Glomerular endothelial cell (primary cell): ENCODE measurements at regions not wholly inside any gene's neighbourhood (a gene's known extent, or its start where the extent isn't known, plus 50 kb on each side); places are given as distances from the start of the nearest gene placed in this dataset.

Experiments
- DNase-seq: peaks from one replicate; pipeline ENCODE4 v3.0.0-alpha.2; 2011; ENCODE audit warnings: low read depth, low spot score; ENCODE audit errors: extremely low read depth

DNA sequence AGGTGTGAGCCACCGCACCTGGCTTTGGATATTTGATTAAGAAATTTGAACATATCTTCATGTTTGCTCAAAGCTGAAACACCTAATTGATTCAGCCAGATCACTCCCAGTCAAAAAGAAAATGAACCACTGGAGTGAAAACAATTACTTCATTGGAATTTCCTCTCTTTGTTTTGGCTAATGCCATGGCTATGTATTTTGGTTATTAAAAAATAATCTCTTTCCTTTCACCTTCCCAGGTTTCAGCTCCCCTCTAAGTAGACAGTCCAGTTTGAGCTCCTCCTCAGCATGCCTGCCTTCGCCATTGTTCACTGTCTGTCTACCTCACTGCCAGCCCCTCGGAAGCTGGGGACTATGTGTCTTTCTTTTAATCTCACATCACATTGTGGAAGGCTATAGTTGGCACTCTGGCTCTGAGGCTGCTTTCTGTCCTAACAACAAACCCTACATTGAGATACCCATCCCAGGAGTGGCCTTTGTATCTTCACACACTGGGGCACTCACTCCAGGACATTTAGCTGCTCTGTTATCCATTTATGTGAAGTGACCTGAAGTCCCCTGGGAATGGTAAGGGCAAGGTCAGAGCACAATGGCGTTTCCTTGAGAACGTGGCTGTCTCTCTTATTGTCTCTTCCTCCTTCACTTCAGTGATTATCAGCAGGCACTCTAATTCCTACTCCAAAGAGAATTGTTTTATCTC lies 764.0 kb upstream of the CITED2 start:
- DNase-seq = peak; percentile 36

DNA sequence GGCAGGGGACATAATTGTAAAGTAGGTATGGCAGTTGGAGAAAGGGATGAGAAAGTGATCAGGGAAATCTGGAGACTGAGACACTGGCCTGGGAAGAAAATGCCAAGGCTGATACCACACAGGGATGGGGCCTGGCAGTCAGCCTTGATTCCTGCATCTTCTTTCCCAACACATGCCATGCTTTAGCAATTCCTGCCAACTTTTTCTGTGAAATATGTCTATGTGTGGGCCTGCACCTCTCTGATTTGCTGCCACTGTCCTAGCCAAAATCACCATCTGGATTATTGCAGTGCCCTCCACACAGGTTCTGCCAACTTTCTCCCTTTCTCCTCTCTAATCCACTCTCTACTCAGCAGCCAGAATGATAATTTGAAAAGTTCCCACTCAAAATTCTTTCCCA lies 759.8 kb upstream of the CITED2 start:
- DNase-seq = no peak

DNA sequence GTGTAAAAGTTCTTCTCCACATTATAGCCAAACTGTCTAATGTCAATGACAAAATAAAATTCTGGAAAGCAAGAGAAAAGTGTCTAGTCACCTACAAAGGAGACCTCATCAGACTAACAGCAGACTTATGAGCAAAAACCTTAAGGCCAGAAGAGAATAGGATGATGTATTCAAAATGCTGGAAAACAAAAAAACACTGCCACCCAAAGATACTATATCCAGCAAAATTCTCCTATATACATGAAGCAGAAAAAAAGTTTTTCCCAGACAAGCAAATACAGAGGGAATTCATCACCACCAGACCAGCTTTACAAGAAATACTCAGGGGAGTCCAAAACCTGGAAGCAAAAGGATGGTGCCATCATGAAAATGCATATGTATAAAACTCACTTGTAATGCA lies 755.6 kb upstream of the CITED2 start:
- no peak for DNase-seq

DNA sequence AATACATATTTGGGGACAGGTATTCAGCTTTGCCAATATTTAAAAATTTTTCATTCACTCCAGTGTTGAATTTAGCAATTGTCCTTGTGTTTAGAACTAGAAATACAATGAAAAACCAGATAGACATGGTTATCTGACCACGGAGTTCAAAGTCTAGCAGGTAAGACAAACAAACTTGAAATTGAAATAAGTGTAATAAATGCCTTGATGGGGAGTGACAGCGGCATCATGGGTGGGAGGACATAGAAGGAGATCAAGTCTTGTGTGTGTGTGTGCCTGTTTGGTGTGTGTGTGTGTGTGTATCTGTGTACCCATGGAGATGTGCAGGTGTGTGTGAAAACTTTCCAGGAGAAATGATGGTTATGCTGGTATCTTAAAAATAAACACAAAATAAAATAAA lies 750.0 kb upstream of the CITED2 start:
- no peak for DNase-seq

DNA sequence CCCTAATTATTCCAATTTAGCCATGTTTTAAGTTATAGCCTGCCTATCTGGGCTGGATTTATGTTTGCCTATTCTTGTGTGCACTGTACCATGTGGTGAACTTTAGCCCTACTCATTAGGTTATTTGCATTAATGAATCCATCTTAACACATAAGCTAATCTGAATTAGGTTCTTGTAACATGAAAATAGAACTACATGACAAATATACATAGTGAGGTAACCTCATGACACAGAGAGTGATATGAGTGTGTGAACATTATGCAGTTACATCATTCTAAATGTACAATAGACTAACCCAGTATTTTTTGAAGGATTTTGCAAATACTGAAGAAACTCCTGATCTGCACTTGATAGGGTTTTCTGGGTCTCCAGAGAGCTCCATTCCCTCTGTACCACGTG lies 733.7 kb upstream of the CITED2 start:
- DNase-seq = no peak

DNA sequence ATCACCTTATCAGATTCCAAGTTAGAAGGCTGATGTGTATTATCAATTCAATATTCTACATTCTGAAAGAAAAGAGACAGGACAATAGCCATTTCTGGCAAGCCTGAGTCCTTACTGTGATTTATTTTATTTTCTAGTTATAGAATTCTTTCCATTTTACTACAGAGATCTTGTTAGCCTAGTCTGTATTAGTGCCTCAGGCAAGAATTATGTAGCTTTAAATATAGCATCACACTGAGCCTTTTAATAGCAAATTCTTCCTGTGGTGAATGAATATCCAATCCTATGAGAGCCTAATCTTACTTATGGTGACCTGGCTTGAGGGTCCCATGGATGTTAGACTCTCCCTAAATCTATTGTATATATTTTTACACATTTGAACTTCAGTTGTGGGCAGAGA lies 732.8 kb upstream of the CITED2 start:
- no peak for DNase-seq

DNA sequence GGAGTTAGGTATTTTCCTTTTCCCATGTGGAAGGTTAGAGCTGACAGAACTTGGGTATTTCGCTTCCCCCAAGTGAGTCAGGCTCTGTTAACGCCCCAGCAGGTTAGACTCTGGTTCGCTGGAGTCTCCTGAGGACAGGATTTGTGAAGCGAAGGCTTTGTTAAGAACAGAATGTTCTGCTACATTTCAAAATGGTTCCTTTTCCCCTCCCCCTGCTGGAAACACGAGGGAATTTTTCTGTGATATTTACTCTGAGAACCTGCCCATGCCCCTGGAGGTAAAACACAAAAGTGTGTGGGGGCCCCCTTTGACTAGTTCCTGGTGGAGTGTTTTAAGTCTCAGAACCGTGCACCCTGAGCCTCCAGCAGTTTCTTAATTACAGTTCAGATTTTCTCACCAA lies 731.4 kb upstream of the CITED2 start:
- no peak for DNase-seq

DNA sequence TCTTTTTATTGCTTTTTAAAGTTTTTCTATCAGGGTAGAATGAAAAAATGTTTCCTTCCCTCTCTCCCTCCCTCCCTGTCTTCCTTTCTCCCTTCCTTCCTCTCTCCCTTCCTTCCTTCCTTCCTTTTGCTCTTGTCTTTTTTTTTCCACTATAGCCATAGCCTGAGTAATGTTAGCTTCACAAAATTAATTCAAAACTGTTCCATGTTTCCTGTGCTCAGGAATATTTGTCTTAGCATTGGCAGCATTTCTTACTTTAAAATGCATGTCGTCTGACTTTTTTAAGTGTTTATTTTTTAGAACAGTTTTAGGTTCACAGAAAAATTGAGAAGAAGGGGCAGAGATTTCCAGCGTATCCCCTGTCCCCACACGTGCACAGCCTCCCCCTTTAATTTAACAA lies 730.8 kb upstream of the CITED2 start:
- DNase-seq = no peak

DNA sequence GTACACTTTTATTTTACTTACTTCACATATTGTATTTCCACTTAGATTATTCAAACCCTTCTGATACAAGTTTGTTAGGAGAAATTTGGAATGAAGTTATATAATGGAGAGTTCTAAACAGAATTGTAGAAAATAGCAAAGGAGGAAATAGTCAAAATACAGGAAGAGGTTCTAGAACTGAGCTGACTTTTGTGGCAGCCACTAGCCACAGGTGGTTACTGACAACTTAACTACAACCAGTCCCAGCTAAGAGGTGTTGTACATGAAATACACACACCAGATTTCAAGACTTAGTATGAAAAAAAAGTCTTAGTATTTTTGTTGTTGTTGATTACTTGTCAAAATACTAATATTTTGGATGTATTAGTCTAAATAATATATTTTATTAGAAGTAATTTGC lies 727.4 kb upstream of the CITED2 start:
- no peak for DNase-seq

DNA sequence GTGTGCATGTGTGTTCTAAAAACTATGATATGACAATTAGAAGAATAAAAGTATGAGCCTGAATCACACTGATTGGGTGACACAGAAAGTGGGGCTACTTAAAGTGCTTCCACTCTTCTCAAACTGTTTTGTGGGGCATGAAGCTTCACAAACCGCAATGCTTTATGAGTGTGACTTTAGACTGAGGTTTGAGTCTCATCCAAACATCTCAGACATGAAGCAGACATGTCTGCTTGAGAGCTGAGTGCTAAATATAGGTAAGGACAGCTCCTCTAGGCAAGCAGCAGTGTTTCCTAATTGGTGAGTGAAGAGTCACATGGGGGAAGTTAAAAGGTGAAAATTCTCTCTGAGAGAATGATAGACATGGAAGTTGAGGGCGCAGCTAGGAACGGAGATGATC lies 726.9 kb upstream of the CITED2 start:
- no peak for DNase-seq

DNA sequence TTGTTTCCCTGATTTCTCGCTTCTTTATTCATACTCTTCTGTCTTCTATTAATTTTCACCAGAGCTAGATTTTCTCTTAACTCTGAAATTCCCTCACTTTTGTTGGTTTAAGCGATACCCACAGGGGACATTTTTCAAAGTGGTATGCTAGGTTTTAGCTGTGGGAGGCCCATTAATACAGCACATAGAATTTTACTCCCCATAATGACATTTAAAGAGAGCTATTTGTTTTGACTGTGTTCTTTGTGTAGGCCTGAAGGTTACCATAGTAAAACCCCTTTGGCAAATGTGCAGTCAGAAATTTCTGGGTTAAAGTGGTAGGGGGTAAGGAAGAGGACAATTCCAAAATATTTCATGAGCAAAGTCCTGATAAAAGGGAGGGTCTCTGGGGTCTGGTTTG lies 721.1 kb upstream of the CITED2 start:
- no peak for DNase-seq

DNA sequence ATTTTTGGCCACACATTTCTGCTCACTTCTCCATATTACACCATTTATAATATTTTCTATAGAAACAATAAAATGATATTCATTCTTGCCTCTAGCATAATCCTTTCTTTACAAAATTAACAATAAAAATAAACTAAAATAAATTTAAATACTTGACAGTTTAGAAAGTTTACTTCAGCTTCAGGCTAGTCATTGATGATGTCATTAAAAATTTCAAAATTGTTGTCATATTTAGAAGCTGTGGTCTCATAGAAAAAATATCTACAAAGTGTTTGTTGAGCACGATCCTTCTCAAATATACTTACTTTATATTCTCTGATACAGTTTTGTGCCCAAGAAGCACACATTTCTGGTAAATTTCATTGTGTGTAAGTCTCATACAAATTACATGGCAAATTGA lies 717.4 kb upstream of the CITED2 start:
- DNase-seq = no peak

DNA sequence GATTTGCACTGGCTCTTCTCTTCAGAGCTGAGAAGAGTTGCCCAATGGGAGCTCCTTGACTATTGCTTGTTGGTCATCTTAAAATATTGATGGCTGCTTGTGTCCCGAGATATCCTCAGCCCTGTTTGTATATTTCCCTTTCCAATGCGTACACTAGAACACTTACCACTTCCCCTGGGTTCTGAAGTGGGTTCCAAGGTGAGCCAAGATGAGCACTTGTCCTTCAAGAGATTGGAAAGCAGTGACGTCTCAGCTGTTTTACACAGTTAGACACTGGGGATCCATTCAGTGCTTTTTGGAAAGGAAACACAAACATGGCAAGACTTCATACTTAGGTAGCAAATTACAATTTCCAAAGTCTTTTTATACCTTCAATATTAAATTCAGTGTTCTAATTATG lies 716.4 kb upstream of the CITED2 start:
- DNase-seq = no peak

DNA sequence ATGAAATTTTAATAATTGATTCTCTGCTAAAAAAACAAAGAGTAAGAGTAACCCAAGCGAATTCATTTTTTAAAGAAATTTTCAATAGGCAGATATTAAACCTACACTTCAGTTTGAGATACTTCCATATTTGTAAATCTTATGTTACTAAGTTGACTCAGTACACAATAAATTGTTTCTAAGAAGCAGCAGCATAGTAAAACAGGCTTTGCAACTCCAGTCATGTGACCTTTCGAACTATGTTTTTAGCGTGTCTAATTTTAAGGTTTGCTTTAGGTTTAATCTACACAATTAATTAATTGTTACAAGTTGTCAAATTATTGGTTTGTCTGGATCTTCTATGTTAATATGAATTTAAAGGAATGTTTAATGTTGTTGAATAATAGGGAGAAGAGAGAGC lies 708.9 kb upstream of the CITED2 start:
- no peak for DNase-seq

DNA sequence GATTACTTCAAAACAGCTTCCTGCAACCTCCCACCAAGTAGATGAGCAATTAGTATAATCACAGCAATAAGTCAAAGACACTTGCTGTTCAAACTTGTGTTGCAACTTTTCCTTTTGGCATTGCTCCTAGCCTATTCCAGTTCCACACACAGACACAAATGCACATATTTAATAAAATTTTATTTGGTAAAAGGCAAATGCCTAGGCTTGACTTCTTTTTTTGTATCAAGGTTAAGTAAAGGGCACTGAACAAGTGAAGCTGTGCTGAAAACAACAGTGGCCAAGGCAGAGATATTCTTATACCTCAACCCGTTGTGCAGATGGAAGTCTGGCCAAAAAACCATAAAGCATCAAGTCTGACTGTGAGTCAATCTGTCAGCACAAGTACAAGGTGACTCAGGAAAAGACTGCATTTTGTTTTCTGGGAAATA lies 708.4 kb upstream of the CITED2 start:
- DNase-seq = no peak

DNA sequence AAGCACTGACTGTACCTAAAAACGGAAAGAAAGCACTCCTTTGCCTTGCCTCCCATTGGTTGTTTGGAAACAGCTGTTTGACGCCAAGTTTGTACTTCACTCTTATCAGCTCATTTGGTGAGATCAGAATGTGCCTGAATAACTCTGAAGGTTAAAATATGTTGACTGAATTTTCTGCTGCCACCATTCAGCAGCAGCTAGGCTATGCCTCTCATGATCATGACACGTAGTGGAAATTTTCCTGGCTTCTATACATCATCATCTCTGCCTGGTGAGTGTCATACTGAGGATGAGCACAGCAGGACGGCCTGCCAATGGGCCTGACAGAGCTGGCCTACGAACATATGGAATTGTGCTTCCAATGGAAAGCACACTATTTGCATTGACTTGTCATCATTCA lies 704.9 kb upstream of the CITED2 start:
- DNase-seq = no peak

DNA sequence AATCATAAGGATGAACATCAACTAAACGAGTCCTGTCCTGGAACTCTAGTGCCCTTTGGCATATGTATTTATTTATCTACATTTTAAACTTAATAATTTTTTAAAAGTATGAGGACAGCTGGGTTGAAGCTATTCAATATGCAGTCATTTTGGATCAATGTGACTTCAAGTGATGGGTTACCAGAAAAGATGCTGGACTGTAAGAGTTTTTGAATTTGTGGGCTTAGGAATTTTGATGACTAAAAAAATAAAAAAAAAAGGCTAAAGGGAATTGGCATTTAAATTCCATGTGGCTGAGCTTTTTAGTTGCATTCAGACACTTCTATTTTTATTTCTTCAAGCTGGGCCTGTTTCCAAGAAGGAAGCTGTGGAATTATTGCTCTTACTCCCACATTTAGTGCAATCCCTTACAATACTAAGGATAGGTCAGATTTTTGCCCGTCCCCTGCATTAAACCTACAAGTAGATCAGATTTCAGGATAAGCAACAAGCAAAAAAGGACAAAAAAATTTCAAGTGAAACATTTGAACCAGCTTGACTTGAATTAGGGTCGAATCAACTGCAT lies 704.2 kb upstream of the CITED2 start:
- DNase-seq = no peak

DNA sequence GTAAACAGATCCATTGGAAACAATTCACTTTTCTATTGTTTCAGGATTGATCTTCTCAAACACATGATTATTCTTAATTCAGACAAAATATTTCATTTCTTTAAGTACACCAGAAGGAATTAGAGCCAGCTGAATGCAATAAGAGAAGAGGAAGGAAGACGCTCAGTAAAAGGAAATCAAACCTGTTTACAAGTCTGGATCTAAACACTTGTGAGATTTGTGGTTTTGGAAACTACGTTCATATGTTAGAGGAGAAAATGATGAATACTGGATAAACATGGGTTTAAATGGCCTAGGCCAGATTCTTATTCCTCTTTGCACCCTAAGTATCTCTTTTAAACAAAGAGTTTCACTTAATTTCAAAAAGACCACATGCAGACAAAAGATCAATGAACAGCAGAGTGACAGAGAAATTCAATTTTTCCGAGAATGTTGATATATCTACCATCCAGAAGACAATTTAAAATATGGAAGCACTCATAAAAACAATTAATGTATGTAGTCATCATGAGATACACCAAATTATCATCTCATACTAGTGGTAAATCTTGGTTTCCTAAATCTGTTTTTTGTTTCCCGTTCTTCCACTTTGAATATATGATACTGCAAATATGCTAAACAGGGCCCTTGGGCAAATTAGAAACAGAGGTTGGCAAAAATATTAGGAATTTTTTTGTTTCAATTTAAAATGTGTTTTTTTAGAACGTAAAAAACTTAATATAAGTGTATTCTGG lies 703.5 kb upstream of the CITED2 start:
- DNase-seq = no peak

DNA sequence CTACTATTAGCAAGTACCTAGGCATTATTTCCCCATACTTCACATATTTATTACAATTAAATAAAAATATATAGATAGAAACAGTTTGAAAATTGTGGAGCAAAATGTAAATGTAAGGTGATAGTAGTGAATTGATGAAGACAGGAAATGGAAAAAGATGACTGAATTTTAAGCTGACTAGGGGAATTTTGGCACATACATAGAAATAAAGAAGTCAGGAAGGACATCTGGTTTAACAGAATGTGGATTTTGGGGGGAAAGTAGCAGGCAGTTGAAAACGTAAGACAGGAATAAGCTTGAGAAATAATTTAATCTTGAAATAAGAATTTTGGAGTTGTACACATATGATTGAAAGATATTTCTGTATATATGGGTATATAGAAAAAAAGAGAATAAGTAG lies 701.7 kb upstream of the CITED2 start:
- DNase-seq = no peak

DNA sequence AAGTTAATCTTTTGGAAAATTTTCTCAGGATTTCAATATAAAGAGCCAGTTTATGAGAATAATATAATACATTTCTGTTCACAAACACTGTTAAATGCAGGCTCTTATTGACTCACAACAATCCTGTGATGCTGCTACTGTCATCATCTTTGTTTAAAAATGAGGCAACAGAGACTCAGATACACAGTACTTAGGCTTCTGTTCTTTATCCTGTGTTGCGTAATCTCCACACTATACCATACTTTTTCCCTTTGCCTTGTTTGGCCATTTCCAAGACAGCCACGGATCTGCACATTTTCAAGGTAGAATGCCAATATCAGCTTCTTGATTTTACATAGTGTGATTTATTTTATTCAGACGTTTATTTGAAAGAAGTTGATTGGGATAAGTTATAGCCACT lies 699.0 kb upstream of the CITED2 start:
- no peak for DNase-seq

DNA sequence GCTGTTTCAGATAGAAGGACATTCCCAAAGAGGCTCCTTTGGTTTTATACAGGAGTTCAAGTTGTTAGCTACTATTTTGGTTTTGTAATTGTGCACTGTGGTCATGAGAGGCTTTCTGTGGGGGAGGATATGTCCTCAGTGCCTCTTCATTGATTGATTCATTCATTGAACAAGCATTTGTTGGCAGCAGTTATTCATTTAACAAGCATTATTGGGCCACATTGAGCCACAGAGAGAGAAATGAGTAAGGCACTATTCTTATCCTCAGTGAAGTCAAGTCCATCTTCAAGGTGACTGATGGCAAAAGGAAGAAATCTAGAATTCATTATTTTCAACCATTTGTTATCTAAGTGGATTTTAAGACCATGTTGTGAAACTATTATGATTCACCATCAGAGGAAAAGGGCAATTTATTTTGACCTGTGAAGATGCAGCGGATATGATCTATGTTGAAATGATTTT lies 697.2 kb upstream of the CITED2 start:
- no peak for DNase-seq

DNA sequence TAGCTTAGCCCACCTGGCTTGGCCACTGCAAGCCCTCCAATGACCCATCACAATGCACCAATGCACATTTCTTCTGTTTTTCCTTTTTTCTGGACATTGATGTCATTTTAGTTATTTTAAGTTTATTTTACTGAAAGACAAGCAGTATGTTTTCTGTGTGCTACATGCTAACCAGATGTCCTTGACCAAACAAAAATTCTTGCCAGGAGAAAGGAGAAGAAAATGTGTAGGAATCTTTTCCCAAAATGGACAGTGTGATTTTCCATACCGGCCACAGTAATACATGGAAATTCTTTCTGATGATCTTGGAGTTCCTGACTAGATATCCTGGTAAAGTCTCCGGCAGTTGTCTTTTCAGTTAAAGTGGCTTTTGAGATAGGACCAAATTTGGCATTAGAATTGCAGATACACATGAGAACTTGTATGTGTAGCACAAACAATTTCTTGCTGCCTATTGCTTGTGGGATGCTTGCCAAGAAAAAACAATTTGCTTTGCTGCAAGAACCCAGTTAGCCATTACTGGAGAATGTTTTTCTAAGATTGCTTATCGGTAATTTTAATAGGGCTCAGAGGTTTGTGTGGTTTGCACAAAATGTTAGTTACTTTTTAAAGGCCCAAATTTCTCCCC lies 696.5 kb upstream of the CITED2 start:
- DNase-seq = no peak
